Lower lobe of right lung (tissue), 2 donors: ENCODE measurements at regions not wholly inside any gene's neighbourhood (a gene's known extent, or its start where the extent isn't known, plus 50 kb on each side); places are given as distances from the start of the nearest gene placed in this dataset.

Experiments
- ATAC-seq, 2 donors: fragments of 200-7000 bp; cut with Tn5 transposase; one replicate each; pipeline ENCODE4 v1.9.1; 2020 to 2022; ENCODE audit warnings: mild to moderate bottlenecking in 2 of 2, moderate library complexity in 2 of 2
- DNase-seq: peaks from one replicate; pipeline ENCODE4 v3.0.0-alpha.2; 2020
- H3K27ac ChIP-seq: fragments of 200-600 bp; one replicate; pipeline ENCODE4 v1.8.0; 2022
- H3K27me3 ChIP-seq: fragments of 200-600 bp; one replicate; pipeline ENCODE4 v1.8.0; 2022; ENCODE audit warnings: low read depth
- H3K36me3 ChIP-seq: fragments of 200-600 bp; one replicate; pipeline ENCODE4 v1.8.0; 2022; ENCODE audit warnings: mild to moderate bottlenecking
- H3K4me1 ChIP-seq: fragments of 200-600 bp; one replicate; pipeline ENCODE4 v1.8.0; 2022
- H3K4me3 ChIP-seq: fragments of 200-600 bp; one replicate; pipeline ENCODE4 v1.8.0; 2022; ENCODE audit warnings: mild to moderate bottlenecking
- H3K9me3 ChIP-seq: fragments of 200-600 bp; one replicate; pipeline ENCODE4 v1.8.0; 2022
- CTCF ChIP-seq: fragments of 200-600 bp; IDR thresholded peaks from one replicate; pipeline ENCODE4 v1.8.0; 2022; ENCODE audit warnings: antibody characterized with exemption, mild to moderate bottlenecking
- intact Hi-C: fragments of 100-400 bp; cut with DNase I; formaldehyde crosslinking; loops from one replicate; pipeline ENCODE4 v1.11.0; 2022
- donor health status: DM: no; HTN: yes; CAD: no; lungs with severe emphysema.

GRCh38 chrX:114097427-114097826 lies 486.5 kb upstream of the HTR2C start:
- Histone ChIP-seq H3K9me3 (no peaks in the 10 kb centered on the region), H3K36me3 (no peaks in the 10 kb centered on the region), H3K27me3 (no peaks in the 10 kb centered on the region), H3K4me3 (no peak overlapping the region), H3K4me1 (no peaks in the 10 kb centered on the region), H3K27ac (no peak overlapping the region)
- no peak for TF ChIP-seq CTCF
- DNase-seq = no peak
- intact Hi-C loops = no loop called here
- ATAC-seq = no peak

DNA sequence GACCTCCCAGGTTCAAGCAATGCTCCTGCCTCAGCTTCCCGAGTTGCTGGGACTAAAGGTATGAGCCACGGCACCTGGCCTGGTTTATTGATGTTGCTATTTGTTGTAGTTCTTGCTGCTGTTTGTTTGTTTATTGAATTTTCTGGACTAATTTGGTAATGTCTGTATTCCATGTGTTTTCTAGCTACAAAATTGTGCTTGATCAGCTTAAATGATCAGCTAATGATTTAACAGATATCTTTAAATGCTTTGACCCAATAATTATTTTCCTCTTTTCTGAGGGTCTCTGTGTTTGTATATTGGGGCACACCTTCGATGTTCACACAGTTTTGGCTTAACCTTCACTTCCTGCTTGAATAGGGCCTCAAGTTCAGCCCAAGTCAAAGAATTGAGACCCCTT lies 488.1 kb upstream of the HTR2C start:
- Histone ChIP-seq H3K4me3 (no peak overlapping the region), H3K27ac (no peak overlapping the region), H3K9me3 (no peaks in the 10 kb centered on the region), H3K36me3 (no peaks in the 10 kb centered on the region), H3K27me3 (no peaks in the 10 kb centered on the region), H3K4me1 (no peaks in the 10 kb centered on the region)
- DNase-seq (no peak), ATAC-seq (no peak)
- intact Hi-C loops = no loop called here
- TF ChIP-seq CTCF = no peak

DNA sequence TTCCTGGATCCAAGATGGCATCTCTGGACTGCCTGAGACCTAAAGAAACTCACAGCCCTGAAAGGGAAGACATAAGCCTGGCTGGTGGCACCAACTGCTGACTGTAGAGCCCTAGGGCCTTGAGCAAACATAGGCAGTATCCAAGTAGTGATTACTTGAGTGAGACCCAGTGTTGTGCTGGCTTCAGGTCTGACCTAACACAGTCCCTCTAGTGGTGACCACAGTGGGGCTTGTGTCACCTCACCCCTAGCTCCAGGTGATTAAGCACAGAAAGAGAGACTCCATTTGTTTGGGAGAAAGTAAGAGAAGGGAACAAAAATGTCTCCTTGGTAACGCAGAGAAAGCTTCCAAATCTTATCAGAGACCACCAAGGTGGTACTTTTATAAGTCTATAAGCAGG lies 496.3 kb upstream of the HTR2C start:
- intact Hi-C loops = no loop called here
- Histone ChIP-seq H3K27me3 (no peaks in the 10 kb centered on the region), H3K4me1 (no peaks in the 10 kb centered on the region), H3K36me3 (no peaks in the 10 kb centered on the region), H3K9me3 (no peaks in the 10 kb centered on the region), H3K4me3 (no peak overlapping the region), H3K27ac (no peak overlapping the region)
- ATAC-seq (no peak), DNase-seq (no peak)
- no peak for TF ChIP-seq CTCF

DNA sequence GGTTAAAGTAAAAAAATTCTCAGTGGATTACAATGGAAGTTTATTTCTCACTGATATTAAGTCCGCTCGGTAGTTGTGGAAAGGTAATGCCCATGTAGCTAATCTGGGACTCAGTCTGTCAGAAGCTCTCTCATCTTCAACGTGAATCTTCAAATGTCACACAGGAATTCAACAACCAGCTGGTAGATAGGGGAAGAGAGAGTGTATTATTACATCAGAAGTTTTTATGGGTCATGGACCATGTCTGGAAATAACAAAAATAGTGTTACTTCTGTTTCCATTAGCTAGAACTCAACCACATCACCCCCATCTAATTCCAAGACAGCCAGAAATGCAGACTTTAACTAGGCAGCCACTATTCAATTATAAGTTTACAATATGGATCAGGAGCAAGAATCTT lies 506.1 kb upstream of the HTR2C start:
- Histone ChIP-seq H3K36me3 (no peaks in the 10 kb centered on the region), H3K4me1 (no peaks in the 10 kb centered on the region), H3K9me3 (no peaks in the 10 kb centered on the region), H3K4me3 (no peak overlapping the region), H3K27me3 (no peaks in the 10 kb centered on the region), H3K27ac (no peak overlapping the region)
- DNase-seq (no peak), ATAC-seq (no peak)
- no peak for TF ChIP-seq CTCF
- intact Hi-C loops = no loop called here

DNA sequence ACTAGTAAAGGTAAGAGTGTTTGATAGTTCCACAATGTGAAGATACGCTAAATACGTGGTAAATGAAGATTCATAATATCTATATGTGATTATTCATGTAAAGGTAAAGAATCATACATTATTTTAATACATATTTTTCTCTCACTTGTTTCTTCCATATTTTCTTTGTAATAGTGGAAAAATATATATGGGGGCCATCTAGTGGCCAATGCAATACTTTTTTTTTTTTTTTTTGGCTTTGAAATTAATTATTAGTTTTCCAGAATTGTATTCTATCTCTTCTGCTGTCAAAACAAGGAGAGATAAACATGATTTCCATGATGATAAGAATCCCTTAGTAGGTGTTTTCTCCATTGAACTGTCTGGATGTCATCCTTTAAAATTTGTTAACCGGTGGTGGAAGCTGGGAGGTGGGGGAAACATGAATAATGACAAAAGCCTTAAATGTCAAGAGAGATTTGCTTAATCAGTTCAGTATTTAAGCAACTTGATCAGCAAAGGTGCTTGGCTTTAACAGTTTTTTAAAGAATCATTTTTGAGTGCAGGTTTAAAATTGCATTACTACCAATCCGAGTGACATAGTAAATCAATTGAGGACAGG lies 508.7 kb upstream of the HTR2C start:
- TF ChIP-seq CTCF = peak; percentile 12
- intact Hi-C loops = no loop called here
- Histone ChIP-seq H3K9me3 (no peaks in the 10 kb centered on the region), H3K4me3 (no peak overlapping the region), H3K27me3 (no peaks in the 10 kb centered on the region), H3K36me3 (no peaks in the 10 kb centered on the region), H3K27ac (no peak overlapping the region), H3K4me1 (no peaks in the 10 kb centered on the region)
- DNase-seq (no peak), ATAC-seq (no peak)

DNA sequence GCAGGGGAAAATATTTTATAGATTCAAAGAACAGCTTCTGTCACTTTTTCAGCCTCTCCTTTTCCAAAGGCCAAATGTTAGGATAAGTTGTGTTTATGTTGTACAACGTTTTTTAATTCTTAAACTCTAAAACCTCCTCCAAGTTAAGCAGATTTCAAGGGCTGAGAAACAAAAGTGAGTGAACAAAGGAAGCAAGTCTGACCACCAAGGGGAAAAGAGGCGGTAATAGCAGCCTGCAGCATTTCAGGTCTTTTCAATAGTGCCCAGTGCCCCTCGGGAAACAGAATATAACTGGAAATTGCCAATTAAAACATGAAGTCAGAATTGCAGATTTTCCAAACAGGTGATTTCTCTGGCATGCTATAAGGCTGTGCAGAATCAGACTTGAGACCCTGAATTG lies 510.0 kb upstream of the HTR2C start:
- Histone ChIP-seq H3K36me3 (no peaks in the 10 kb centered on the region), H3K9me3 (no peaks in the 10 kb centered on the region), H3K27me3 (no peaks in the 10 kb centered on the region), H3K4me1 (no peaks in the 10 kb centered on the region), H3K27ac (no peak overlapping the region), H3K4me3 (no peak overlapping the region)
- no peak for DNase-seq
- no peak for ATAC-seq
- no peak for TF ChIP-seq CTCF
- intact Hi-C loops = no loop called here
